Peyer's patch (tissue), 4 donors: ENCODE measurements at regions not wholly inside any gene's neighbourhood (a gene's known extent, or its start where the extent isn't known, plus 50 kb on each side); places are given as distances from the start of the nearest gene placed in this dataset.

ENCODE experiments used
- CTCF ChIP-seq, 6 experiments: fragments of 450-650 bp in 4 of 6; fragments of 200-600 bp in 2 of 6; sonication (generic) in 1 of 6; IDR thresholded peaks; one replicate each; pipeline ENCODE4 v1.5.1; 2017 to 2019; ENCODE audit warnings: antibody characterized with exemption in 6 of 6, mild to moderate bottlenecking in 3 of 6, moderate library complexity in 1 of 6
- POLR2A ChIP-seq, 2 donors: fragments of 450-650 bp; IDR thresholded peaks; one replicate each; pipeline ENCODE4 v1.5.1; 2017; ENCODE audit warnings: antibody characterized with exemption in 2 of 2, mild to moderate bottlenecking in 2 of 2, moderate library complexity in 2 of 2

- TF ChIP-seq CTCF (IDR thresholded peaks at IDR 0.05) (no peak), POLR2A (IDR thresholded peaks at IDR 0.05) (no peak)
Observed at GRCh38 chr5:39941416-39941815, 516.6 kb upstream of the DAB2 start.
